CD4-positive, alpha-beta T cell treated with Interleukin-15 for 4 hours (primary cell): ENCODE measurements at regions not wholly inside any gene's neighbourhood (a gene's known extent, or its start where the extent isn't known, plus 50 kb on each side); places are given as distances from the start of the nearest gene placed in this dataset.
"Not testable (repeated sequence)": the region's sequence is repeated elsewhere in the genome, so short reads cannot be mapped to it uniquely, and the experiment has no call there.

Experiments used
- DNase-seq: peaks from one replicate; pipeline ENCODE4 v3.0.0-alpha.2; 2020; ENCODE audit warnings: low spot score

DNA sequence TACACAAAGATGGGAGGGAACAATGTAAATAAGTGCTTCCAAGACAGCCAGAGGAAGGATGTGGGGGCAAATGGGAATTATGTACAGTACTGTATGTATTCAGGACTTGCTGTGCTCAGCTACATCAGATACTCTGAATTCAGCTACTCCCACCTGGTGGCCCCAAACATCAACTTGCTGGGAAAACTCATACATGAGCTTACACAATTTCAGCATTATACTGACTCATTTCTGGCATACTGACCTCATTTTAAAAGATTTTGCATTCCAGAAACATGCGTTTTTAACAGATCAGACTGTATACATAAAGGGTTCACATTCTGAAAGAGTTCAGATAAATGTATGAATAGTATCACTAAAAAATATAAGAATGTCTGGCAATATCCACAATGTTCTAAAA lies 59.7 kb downstream of the GPX5 start:
- no peak for DNase-seq

DNA sequence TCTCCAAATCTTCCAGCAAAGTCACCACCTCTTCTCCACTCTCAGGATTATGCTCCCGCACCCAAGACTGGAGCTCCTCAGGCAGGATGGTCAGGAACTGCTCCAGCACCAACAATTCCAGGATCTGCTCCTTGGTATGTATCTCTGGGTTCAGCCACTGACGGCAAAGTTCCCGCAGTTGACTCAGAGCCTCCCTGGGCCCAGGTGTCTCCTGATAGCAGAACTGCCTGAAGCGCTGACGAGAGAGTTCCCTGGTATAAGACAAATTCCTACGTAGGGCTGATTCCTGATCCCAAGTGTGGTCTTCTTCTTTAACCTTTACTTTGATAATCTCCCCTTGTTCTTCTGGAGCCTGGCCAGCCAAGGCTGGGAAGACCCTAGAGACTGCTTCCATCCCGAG lies 60.6 kb downstream of the GPX5 start:
- DNase-seq = no peak

- DNase-seq = peak; percentile 50
Measured at GRCh38 chr6:28586962-28587745, 61.5 kb downstream of the GPX5 start.

DNA sequence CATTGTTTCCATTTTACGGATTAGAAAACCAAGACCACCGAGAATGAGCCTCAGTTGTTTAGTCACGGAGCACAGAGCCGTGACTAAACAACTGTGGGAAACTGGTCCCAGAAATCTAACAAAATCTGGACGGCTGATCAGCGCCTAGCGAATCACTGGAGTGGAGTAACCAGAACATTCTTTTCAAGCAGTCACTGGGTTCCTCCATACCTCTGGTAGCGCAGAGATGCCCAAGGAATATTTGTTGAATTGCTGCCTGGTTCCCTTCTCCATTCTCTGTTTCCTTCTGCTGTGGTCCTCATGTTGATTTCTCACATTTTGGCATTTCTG lies 62.0 kb downstream of the GPX5 start:
- DNase-seq = no peak

GRCh38 chr6:28588666-28589065 lies 63.0 kb downstream of the GPX5 start:
- DNase-seq = no peak

DNA sequence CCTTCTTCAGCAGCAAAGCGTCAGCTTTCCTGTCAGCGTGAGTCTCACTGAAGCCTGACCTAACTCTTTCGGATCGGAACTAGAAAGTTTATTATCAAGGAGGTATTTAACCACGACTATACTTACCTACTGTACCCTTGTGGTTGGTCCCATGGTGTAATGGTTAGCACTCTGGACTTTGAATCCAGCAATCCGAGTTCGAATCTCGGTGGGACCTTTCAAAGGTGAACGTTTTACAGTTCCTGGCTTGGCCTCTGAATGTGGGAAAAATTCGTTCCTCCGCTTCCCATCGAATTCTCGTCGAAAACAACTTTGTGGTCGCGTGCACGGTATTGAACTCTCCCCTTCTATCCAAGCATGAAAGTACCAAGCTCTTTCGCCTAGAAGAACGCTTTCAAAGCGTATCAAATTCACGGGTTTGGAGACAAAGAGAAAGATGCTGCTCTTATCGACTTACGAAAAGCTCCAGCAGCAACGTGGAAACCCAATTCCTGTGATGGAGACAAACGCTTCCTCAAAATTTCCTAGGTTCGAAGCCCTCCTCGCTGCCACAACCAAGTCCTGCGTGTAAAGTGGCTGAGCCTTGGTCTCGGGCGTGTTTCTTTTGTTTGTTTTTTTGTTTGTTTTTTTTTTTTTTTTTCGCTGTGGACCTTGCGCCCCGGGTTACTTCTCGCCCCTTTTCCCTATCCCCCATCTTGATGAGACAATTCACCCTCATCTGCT lies 63.7 kb downstream of the GPX5 start:
- no peak for DNase-seq

DNA sequence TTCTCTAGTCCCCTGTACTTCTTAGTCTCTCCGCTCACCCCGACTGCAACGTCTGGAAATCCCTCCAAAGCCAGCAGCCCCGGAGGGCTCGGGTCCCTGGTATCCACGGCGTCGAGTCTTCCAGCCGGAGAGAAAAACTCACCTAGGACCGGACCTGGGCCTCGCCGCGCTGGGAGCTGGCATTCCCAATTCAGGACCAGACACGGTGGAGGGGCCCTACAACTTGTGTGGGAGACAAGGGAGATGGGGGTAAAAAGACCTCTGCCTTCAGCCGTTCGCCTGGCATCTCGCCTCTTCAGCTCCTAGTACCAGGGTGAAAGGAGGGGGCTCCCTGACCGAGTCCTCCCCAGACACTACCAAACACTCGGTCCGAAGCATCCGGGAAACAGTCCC lies 64.3 kb downstream of the GPX5 start:
- DNase-seq = no peak

- DNase-seq = no peak
Measured at GRCh38 chr6:28597217-28597835, 71.6 kb downstream of the GPX5 start.

- no peak for DNase-seq
Measured at GRCh38 chr6:28597924-28598722, 72.4 kb downstream of the GPX5 start.

DNA sequence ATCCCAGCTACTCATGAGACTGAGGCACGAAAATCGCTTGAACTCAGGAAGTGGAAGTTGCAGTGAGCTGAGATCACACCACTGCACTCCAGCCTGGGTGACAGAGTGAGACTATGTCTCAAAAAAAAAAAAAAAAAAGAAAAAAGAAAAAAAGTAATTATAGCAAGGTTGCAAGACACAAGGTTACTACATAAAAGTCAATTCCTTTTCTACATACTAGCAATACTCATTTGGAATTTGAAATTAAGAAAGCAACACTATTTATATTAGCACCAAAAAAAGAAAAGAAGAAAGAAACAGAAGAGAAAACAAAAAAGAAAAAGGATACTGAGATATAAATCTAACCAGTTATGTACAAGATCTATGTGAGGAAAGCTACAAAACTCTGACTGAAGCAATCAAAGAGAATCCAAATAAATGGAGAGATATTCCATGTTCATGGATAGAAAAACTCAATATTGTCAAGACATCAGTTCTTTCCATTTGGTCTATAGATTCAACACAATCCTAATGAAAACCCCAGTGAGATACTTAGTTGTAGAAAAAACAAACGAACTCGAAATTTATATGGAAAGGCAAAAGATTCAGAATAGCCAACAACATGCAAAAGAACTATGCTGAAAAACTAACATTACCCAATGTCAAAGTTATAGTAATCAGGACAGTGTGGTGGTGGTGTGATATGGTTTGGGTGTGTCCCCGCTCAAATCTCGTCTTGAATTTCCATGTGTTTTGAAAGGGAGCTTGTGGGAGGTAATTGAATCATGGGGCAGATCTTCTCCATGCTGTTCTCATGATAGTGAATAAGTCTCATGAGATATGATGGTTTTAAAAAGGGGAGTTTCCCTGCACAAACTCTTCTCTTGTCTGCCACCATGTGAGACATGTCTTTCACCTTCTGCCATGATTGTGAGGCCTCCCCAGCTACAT lies 73.3 kb downstream of the GPX5 start:
- no peak for DNase-seq

DNA sequence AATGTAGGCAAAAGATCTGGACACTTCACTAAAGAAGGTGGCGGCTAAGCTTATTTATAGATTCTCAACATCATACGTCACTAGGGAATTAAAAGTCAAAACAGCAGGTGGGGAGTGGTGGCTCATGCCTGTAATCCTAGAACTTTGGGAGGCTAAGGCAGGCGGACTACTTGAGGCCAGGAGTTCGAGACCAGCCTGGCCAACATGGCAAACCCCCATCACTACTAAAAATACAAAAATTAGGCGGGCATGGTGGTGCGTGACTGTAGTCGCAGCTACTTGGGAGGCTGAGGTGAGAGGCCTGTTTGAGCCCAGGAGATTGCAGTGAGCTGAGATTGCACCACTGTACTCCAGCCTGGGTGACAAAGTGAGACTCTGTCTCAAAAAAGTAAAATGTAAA lies 74.6 kb downstream of the GPX5 start:
- DNase-seq = no peak

- no peak for DNase-seq
Measured at GRCh38 chr6:28603891-28604290, 78.2 kb downstream of the GPX5 start.

- no peak for DNase-seq
Measured at GRCh38 chr6:28606424-28607391, 81.0 kb downstream of the GPX5 start.

DNA sequence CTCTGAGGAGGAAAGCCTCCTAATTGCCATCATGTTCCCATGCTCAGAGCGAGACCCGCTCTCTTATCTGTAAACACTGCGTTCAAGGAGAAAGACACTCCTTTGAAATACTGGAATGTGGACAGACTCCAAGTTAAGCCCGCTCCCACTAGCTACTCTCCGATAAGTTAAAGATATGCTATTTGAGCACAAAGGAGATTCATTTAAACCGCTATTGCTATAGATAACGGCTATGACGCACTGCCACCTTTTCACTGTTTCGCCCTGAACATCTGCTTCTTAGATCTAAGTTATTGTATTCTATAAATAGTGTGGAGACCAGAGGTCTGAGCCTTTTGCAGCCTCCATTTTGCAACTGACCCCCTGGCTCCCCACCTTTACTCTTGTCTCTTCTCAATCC lies 82.3 kb downstream of the GPX5 start:
- no peak for DNase-seq

GRCh38 chr6:28609672-28610071 lies 84.0 kb downstream of the GPX5 start:
- no peak for DNase-seq

- DNase-seq = no peak
Measured at GRCh38 chr6:28615616-28615954, 89.9 kb downstream of the GPX5 start.

GRCh38 chr6:28615955-28616747 lies 90.5 kb downstream of the GPX5 start:
- DNase-seq = no peak

DNA sequence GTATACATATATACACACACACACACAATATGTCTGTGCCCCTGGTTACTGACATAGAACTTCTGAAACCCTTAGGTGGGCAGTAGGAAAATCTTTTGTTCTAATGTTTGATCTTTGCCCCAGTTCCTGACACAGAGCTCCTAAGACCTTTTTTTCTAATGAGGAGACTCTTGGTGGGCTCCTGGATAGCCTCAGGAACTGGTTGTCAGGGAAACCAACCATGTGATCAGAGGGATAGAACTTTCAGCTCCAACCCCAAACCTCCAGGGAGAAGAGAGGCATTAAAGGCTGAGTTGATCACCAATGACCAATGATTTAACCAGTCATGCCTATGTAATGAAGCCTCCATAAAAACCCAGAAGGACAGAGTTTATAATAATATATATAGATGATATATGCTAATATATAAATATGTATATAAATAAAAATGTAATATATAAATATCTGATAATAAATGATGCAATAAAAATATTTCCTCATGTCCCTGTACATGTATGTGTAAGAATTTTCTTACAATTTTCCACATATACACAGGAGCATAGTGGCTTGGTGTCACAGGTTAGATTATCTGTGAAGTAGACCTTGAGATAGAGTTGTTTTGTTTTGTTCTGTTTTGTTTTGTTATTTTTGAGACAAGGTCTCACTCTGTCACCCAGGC lies 93.3 kb downstream of the GPX5 start:
- DNase-seq = no peak

- not testable (repeated sequence) for DNase-seq
Measured at GRCh38 chr6:28621268-28621667, 95.6 kb downstream of the GPX5 start.
